ENCODE measurements at regions not wholly inside any gene's neighbourhood (a gene's known extent, or its start where the extent isn't known, plus 50 kb on each side); places are given as distances from the start of the nearest gene placed in this dataset.

- no peak for TF ChIP-seq CTCF (IDR thresholded peaks at IDR 0.05)
- TF ChIP-seq POLR2A (IDR thresholded peaks at IDR 0.05): no peak
- H3K4me3 ChIP-seq: no peak overlapping the region
- H3K27ac ChIP-seq: no peak overlapping the region
- H3K36me3 ChIP-seq (replicated peaks in 1 of 2; ENCODE audit: insufficient read depth in 1 of 2, low read depth in 2 of 2): no peaks in the 10 kb centered on the region
- intact Hi-C loops (cut with DNase I): no loop called here
- no peak for ATAC-seq
- H3K4me1 ChIP-seq: no peaks in the 10 kb centered on the region
- 70 to 82% methylated on average over 2 of the region's 2 CpGs for WGBS, 2 donors
- H3K9me3 ChIP-seq: no peaks in the 10 kb centered on the region
- DNase-seq: no peak
- H3K27me3 ChIP-seq: no peaks in the 10 kb centered on the region
These were observed 82.6 kb downstream of the ADAMTS15 start for GRCh38 chr11:130531061-130531460.

GRCh38 chr11:130533113-130533798, 84.8 kb downstream of the ADAMTS15 start:
- Histone ChIP-seq H3K4me1 (no peaks in the 10 kb centered on the region), H3K27me3 (no peaks in the 10 kb centered on the region), H3K36me3 (replicated peaks in 1 of 2; ENCODE audit: insufficient read depth in 1 of 2, low read depth in 2 of 2) (no peaks in the 10 kb centered on the region), H3K9me3 (no peaks in the 10 kb centered on the region), H3K4me3 (no peak overlapping the region), H3K27ac (no peak overlapping the region)
- WGBS, 2 donors: 64% methylated on average over 12 of the region's 12 CpGs
- DNase-seq: no peak
- no peak for ATAC-seq
- TF ChIP-seq POLR2A (IDR thresholded peaks at IDR 0.05) (no peak), CTCF (IDR thresholded peaks at IDR 0.05) (no peak)
- intact Hi-C loops (cut with DNase I): no loop called here

GRCh38 chr11:130533871-130534270, 85.4 kb downstream of the ADAMTS15 start:
- WGBS, 2 donors: 78 to 84% methylated on average over 5 of the region's 5 CpGs
- H3K27ac ChIP-seq: no peak overlapping the region
- no peak for TF ChIP-seq POLR2A (IDR thresholded peaks at IDR 0.05)
- TF ChIP-seq CTCF (IDR thresholded peaks at IDR 0.05): no peak
- ATAC-seq (no peak), DNase-seq (no peak)
- no peaks in the 10 kb centered on the region for H3K9me3 ChIP-seq
- intact Hi-C loops (cut with DNase I): no loop called here
- no peaks in the 10 kb centered on the region for H3K36me3 ChIP-seq (replicated peaks in 1 of 2; ENCODE audit: insufficient read depth in 1 of 2, low read depth in 2 of 2)
- H3K4me3 ChIP-seq: no peak overlapping the region
- H3K4me1 ChIP-seq: no peaks in the 10 kb centered on the region
- H3K27me3 ChIP-seq: no peaks in the 10 kb centered on the region

- no peaks in the 10 kb centered on the region for H3K9me3 ChIP-seq
- no peak for TF ChIP-seq CTCF (IDR thresholded peaks at IDR 0.05)
- ATAC-seq (no peak), DNase-seq (no peak)
- H3K4me1 ChIP-seq: no peaks in the 10 kb centered on the region
- intact Hi-C loops (cut with DNase I): no loop called here
- H3K27me3 ChIP-seq: no peaks in the 10 kb centered on the region
- H3K4me3 ChIP-seq: no peak overlapping the region
- no peak overlapping the region for H3K27ac ChIP-seq
- no peaks in the 10 kb centered on the region for H3K36me3 ChIP-seq (replicated peaks in 1 of 2; ENCODE audit: insufficient read depth in 1 of 2, low read depth in 2 of 2)
- WGBS, 2 donors: 65 to 79% methylated on average over 10 of the region's 10 CpGs
These were observed 86.1 kb downstream of the ADAMTS15 start for GRCh38 chr11:130534551-130534950.

- H3K4me1 ChIP-seq: no peaks in the 10 kb centered on the region
- no peak for ATAC-seq
- WGBS, 2 donors: 47 to 56% methylated on average over 6 of the region's 6 CpGs
These were observed 87.1 kb downstream of the ADAMTS15 start for GRCh38 chr11:130535520-130535919.

More at GRCh38 chr11:130535520-130535919, 87.1 kb downstream of the ADAMTS15 start:
- Histone ChIP-seq H3K9me3 (no peaks in the 10 kb centered on the region), H3K4me3 (no peak overlapping the region), H3K27ac (no peak overlapping the region), H3K36me3 (replicated peaks in 1 of 2; ENCODE audit: insufficient read depth in 1 of 2, low read depth in 2 of 2) (no peaks in the 10 kb centered on the region), H3K27me3 (no peaks in the 10 kb centered on the region)
- DNase-seq: no peak
- intact Hi-C loops (cut with DNase I): no loop called here
- TF ChIP-seq CTCF (IDR thresholded peaks at IDR 0.05) (no peak), POLR2A (IDR thresholded peaks at IDR 0.05) (no peak)
